HL-60 (cell line): ENCODE measurements at regions not wholly inside any gene's neighbourhood (a gene's known extent, or its start where the extent isn't known, plus 50 kb on each side); places are given as distances from the start of the nearest gene placed in this dataset.

Experiments used
- DNase-seq, 2 experiments: peaks; one replicate each; pipeline ENCODE4 v3.0.0-alpha.2; 2010 to 2020; ENCODE audit warnings: low read depth in 1 of 2, low spot score in 1 of 2
- H3K27ac ChIP-seq: fragments of 250-450 bp; sonication (Bioruptor Pico); replicated peaks from 2 replicates; pipeline ENCODE4 v1.5.1; 2020; ENCODE audit warnings: mild to moderate bottlenecking, moderate library complexity
- H3K27me3 ChIP-seq: fragments of 250-450 bp; sonication (Bioruptor Pico); 2 replicates; pipeline ENCODE4 v1.5.1; 2021; ENCODE audit warnings: mild to moderate bottlenecking, moderate library complexity; ENCODE audit not compliant: insufficient read depth, poor library complexity, severe bottlenecking
- H3K4me3 ChIP-seq: replicated peaks from 2 replicates; pipeline ENCODE4 v1.5.1; 2011; ENCODE audit warnings: mild to moderate bottlenecking, control low read depth, low read length; ENCODE audit not compliant: insufficient read depth
- CTCF ChIP-seq: IDR thresholded peaks from one replicate; pipeline ENCODE4 v1.5.1; 2011; ENCODE audit warnings: low read length, control low read depth, inconsistent platforms; ENCODE audit not compliant: insufficient read depth
- GABPA ChIP-seq: IDR thresholded peaks from 2 replicates; pipeline ENCODE4 v1.6.1; 2012; ENCODE audit warnings: low read depth
- POLR2AphosphoS5 ChIP-seq: IDR thresholded peaks from 2 replicates; pipeline ENCODE4 v1.6.1; 2012; ENCODE audit warnings: low read depth
- SPI1 ChIP-seq: IDR thresholded peaks from 2 replicates; pipeline ENCODE4 v1.6.1; 2012; ENCODE audit warnings: low read depth, mild to moderate bottlenecking, borderline replicate concordance
- TF ChIP-seq, protein P1 (sequence below): IDR thresholded peaks from 2 replicates; pipeline ENCODE4 v1.6.1; 2012; ENCODE audit warnings: low read depth; ENCODE audit not compliant: insufficient replicate concordance

DNA sequence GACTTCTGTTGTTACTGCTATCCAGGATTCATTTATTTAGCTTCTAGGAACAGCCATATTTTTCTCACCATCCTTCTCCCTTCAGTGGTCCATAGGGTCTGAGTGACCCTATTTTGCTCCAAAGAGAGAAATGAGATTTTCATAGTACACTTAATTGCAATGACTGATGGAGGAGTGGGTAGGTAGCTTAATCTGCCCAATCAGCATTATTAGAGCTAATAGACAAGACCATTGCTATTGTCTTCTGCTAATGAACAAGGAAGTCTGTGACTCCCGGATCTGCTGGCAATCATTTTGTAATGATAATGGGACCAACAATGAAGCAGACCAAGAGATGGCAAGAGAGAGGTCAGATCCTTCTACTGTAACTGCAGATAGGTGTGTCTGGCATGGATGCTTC is 271.4 kb upstream of the SLC7A11 start:
- Histone ChIP-seq H3K4me3 (no peak overlapping the region), H3K27me3 (no peaks in the 10 kb centered on the region), H3K27ac (no peak overlapping the region)
- DNase-seq, result no peak
- TF ChIP-seq GABPA (no peak), POLR2AphosphoS5 (no peak), SPI1 (no peak), CTCF (no peak)
- TF ChIP-seq, protein P1, sequence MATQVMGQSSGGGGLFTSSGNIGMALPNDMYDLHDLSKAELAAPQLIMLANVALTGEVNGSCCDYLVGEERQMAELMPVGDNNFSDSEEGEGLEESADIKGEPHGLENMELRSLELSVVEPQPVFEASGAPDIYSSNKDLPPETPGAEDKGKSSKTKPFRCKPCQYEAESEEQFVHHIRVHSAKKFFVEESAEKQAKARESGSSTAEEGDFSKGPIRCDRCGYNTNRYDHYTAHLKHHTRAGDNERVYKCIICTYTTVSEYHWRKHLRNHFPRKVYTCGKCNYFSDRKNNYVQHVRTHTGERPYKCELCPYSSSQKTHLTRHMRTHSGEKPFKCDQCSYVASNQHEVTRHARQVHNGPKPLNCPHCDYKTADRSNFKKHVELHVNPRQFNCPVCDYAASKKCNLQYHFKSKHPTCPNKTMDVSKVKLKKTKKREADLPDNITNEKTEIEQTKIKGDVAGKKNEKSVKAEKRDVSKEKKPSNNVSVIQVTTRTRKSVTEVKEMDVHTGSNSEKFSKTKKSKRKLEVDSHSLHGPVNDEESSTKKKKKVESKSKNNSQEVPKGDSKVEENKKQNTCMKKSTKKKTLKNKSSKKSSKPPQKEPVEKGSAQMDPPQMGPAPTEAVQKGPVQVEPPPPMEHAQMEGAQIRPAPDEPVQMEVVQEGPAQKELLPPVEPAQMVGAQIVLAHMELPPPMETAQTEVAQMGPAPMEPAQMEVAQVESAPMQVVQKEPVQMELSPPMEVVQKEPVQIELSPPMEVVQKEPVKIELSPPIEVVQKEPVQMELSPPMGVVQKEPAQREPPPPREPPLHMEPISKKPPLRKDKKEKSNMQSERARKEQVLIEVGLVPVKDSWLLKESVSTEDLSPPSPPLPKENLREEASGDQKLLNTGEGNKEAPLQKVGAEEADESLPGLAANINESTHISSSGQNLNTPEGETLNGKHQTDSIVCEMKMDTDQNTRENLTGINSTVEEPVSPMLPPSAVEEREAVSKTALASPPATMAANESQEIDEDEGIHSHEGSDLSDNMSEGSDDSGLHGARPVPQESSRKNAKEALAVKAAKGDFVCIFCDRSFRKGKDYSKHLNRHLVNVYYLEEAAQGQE, result no peak

DNA sequence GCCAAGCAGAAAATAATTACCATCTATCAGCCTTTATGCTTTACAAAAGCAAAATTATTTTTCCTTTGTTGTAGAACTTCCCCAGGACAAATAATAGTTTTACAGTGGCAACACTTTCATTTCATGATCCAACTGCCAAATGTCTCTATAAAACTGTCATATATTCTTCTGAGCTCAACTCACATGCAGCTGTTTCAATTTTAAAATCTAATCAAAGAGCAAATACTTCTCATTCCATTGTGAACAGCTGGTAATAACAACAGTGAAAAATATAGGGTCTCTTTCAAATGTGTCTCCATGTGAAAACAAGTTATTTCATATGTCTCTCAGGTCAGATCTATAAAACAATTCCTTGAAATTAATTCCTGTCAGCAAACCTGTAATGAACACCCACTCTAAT is 270.6 kb upstream of the SLC7A11 start:
- Histone ChIP-seq H3K4me3 (no peak overlapping the region), H3K27ac (no peak overlapping the region), H3K27me3 (no peaks in the 10 kb centered on the region)
- DNase-seq, result no peak
- TF ChIP-seq GABPA (no peak), CTCF (no peak), POLR2AphosphoS5 (no peak), SPI1 (no peak)
- TF ChIP-seq, protein P1, result no peak

GRCh38 chr4:138510053-138510452 is 267.9 kb upstream of the SLC7A11 start:
- Histone ChIP-seq H3K27me3 (no peaks in the 10 kb centered on the region), H3K4me3 (no peak overlapping the region), H3K27ac (no peak overlapping the region)
- no peak for DNase-seq
- no peak for TF ChIP-seq SPI1
- TF ChIP-seq, protein P1, result no peak
- no peak for TF ChIP-seq CTCF
- no peak for TF ChIP-seq GABPA
- TF ChIP-seq POLR2AphosphoS5, result no peak
